Stimulated activated naive CD4-positive, alpha-beta T cell treated with Interleukin-2 at 50 U/mL for 16 hours (primary cell): ENCODE measurements at regions not wholly inside any gene's neighbourhood (a gene's known extent, or its start where the extent isn't known, plus 50 kb on each side); places are given as distances from the start of the nearest gene placed in this dataset.
A peak's percentile ranks its signal among the peaks of the same experiment; 100 is the strongest.
"Not testable (repeated sequence)": the region's sequence is repeated elsewhere in the genome, so short reads cannot be mapped to it uniquely, and the experiment has no call there.

Experiments
- DNase-seq: peaks from one replicate; lab custom pipeline; 2025; lab: John Stamatoyannopoulos, UW

- DNase-seq, result no peak
Observed at GRCh38 chr9:31471010-31471409, 913.4 kb upstream of the ACO1 start.

GRCh38 chr9:31486630-31487029 lies 897.8 kb upstream of the ACO1 start:
- no peak for DNase-seq

- DNase-seq, result no peak
Observed at GRCh38 chr9:31490551-31491106, 893.8 kb upstream of the ACO1 start.

GRCh38 chr9:31492229-31492628 lies 892.2 kb upstream of the ACO1 start:
- DNase-seq, result no peak

- no peak for DNase-seq
Observed at GRCh38 chr9:31500422-31500821, 884.0 kb upstream of the ACO1 start.

- DNase-seq, result no peak
Observed at GRCh38 chr9:31519011-31519410, 865.4 kb upstream of the ACO1 start.

GRCh38 chr9:31519424-31519823 lies 865.0 kb upstream of the ACO1 start:
- DNase-seq, result no peak

GRCh38 chr9:31519826-31520225 lies 864.6 kb upstream of the ACO1 start:
- no peak for DNase-seq

- DNase-seq, result no peak
Observed at GRCh38 chr9:31520301-31521085, 864.0 kb upstream of the ACO1 start.

GRCh38 chr9:31535651-31536050 lies 848.8 kb upstream of the ACO1 start:
- no peak for DNase-seq

- no peak for DNase-seq
Observed at GRCh38 chr9:31536471-31536870, 848.0 kb upstream of the ACO1 start.

GRCh38 chr9:31541721-31542281 lies 842.6 kb upstream of the ACO1 start:
- DNase-seq, result no peak

- DNase-seq, result peak; percentile 11
Observed at GRCh38 chr9:31542384-31543055, 841.9 kb upstream of the ACO1 start.

GRCh38 chr9:31554941-31555340 lies 829.5 kb upstream of the ACO1 start:
- no peak for DNase-seq

- DNase-seq, result no peak
Observed at GRCh38 chr9:31556667-31557463, 827.6 kb upstream of the ACO1 start.

GRCh38 chr9:31572190-31572589 lies 812.3 kb upstream of the ACO1 start:
- DNase-seq, result not testable (repeated sequence)

- no peak for DNase-seq
Observed at GRCh38 chr9:31573561-31573960, 810.9 kb upstream of the ACO1 start.

- DNase-seq, result no peak
Observed at GRCh38 chr9:31574006-31574765, 810.3 kb upstream of the ACO1 start.

- no peak for DNase-seq
Observed at GRCh38 chr9:31582071-31582470, 802.4 kb upstream of the ACO1 start.

- no peak for DNase-seq
Observed at GRCh38 chr9:31582561-31582960, 801.9 kb upstream of the ACO1 start.

GRCh38 chr9:31585158-31585557 lies 799.3 kb upstream of the ACO1 start:
- no peak for DNase-seq
